GM21367 (cell line): ENCODE measurements at regions not wholly inside any gene's neighbourhood (a gene's known extent, or its start where the extent isn't known, plus 50 kb on each side); places are given as distances from the start of the nearest gene placed in this dataset.
"Not testable (repeated sequence)": the region's sequence is repeated elsewhere in the genome, so short reads cannot be mapped to it uniquely, and the experiment has no call there.

ENCODE experiments used
- ATAC-seq: cut with Tn5 transposase; IDR thresholded peaks from one replicate; pipeline ENCODE4 v1.9.1; 2021; ENCODE audit not compliant: unreplicated experiment

DNA sequence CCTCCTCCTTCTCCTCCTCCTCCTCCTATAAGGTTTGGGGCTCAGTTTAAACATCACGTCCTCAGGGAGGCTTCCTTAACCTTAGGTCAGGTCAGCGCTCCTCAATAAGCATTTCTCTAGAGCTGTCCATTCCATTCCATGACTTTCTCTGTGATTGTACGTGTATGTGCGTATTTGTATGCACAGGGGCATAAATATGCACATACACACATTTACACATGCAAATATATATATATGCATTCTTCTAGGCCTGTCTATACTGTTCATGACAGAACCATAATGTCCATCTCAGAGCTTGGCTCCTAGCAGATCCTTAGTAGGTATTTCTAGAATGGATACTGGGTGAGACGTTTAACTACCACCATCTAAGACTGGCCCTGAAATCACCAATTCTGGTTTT is 258.6 kb downstream of the STIM2 start:
- no peak for ATAC-seq

DNA sequence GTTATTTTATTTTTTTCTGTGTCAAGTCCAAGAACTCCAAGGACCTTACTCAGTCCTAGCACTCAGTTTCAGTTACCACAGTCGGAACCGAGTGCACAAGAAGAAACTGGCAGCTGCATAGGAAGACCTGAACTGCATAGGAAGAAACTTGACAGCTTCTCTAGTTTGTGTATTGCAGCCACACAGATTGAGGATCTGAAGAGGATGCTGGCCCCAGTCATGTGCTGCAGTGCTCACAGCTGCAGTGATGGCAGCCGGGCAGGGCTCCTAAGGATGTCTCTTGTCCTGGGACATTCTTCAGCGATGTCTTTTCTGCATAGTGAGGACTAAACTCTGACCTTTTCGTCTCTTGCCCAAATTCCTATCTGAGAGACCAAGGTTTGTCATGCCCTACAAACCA is 261.2 kb downstream of the STIM2 start:
- no peak for ATAC-seq

DNA sequence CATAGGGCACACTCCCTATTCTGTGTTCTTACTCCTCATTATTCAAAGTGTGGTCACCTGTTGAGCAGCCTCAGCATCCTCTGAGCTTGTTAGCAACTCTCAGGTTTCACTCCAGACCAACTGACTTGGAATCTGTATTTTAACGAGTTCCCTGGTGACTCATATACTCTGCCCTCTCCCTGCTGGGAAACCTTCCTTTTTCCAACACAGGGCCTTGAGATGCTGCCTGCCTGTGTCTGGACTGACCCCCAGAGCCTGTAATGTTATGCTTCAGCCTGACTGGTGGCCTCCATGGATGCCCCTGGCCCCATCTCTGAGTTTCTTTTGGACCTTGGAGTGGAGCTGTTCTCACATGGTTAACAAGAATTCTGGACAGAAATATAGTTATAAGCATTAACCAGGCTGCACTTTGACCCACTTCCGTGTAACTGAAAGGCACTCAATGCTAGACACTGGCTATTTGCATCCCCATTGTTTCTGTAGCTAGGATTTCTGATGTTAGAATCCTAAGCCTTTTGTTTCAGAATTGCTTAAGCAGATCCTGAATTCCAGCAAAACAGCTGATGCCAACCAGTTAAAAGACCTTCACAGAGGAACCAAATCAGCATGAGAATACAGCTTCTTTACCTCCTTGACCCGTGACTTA is 262.6 kb downstream of the STIM2 start:
- no peak for ATAC-seq

DNA sequence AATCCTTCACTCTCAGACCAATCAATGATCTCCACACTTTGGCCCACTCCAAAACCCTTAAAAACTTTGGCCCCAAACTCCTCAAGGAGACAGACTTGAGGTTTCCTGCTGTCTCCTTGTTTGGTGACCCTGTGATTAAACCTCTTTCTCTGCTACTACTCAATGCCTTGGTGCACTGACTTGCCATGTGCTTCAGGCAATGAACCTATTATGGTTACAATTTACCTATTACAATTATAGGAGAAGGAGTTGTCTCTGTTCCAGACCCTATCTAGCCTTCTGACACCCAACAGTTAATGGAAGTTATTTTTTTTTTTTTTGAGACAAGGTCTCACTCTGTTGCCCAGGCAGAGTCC is 263.1 kb downstream of the STIM2 start:
- ATAC-seq: no peak

DNA sequence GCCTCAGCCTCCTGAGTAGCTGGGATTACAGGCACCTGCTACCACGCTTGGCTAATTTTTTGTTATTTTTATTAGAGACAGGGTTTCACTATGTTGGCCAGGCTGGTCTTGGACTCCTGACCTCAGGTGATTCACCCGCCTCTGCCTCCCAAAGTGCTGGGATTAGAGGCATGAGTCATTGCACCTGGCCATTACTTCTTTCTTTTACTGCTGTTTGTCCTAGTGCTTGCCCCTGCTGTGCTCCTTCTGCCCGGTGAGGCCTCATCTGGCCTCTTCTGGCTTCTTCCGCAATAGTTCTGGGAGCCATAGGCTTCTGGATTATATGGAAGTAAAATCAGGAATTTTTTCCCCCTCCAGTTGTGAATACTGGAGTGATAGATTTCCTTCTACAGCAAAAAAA is 266.3 kb downstream of the STIM2 start:
- ATAC-seq: not testable (repeated sequence)

DNA sequence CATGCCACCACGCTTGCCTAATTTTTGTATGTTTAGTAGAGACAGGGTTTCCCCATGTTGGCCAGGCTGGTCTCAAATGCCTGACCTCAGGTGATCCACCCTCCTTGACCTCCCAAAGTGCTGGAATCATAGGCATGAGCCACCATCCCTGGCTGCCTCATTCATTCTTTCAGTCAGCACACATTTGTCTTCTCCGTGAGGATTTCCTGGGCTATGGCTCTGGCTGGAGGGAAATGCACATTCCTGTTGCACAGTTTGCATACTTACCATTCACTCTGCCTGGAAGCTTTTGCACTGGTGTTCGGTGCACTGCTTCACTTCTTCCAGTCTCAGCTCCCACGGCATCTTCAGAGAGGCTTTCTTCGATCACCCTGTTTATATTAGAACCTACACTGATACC is 267.8 kb downstream of the STIM2 start:
- ATAC-seq: no peak

DNA sequence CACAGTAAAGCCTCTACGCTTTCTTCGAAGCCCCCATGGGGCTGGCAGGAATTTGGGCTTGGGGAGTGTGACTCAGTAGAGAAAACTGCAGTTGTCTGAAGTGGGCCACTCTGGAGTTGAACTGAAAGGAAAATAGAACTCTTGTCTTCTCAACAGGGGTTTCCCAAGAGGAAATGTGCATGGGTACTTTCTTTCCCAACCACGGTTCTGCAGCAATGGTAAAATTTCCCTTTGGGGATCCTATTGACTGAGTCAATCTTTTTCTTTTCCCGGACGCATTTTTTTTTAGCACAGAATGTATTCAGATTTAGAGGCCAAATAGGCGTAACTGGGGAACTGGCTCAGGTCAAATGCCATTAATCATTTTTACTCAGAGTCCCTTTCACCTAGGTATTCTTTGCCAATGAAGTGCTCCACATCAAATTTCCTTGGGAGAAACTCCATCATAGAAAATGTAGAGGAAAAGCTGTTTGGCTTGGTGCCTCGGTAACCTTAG is 269.3 kb downstream of the STIM2 start:
- ATAC-seq: no peak

DNA sequence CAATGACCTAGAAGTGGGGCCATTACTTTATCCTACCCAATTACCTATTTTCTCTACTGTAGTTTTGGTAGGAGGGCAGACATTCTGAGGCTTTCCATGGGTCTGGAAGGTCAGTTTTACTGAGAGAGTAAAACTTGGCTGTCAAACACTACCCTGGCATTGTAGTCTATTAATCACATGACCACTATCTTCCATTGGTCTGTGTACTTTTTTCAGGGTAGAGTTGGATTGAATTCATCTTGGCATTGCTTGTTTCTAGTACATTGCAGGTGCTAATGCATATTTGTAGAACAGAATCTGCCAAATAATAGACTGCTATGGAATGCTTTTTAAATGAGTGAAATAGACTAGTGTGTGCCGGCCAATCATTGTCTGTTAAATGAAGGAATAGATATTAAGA is 271.9 kb downstream of the STIM2 start:
- ATAC-seq: no peak

DNA sequence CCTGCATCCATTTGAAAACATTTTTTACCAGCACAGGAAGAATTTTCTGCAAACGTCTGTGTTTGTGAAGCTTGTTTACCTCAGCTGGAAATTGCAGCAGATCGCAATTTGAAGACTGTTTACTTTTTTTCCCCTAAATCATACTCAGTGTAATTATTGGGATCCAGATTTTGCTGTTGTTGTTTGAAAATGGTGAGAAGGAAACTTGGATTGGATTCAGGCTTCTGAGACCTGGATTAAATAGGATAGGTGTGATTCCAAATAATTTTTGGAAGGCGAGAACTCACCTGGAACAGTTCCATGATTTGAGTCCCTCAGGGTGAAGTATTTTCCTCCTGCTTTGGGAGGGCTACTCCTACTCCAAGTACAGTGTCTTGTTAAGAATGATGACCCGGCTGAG is 279.8 kb downstream of the STIM2 start:
- ATAC-seq: no peak

DNA sequence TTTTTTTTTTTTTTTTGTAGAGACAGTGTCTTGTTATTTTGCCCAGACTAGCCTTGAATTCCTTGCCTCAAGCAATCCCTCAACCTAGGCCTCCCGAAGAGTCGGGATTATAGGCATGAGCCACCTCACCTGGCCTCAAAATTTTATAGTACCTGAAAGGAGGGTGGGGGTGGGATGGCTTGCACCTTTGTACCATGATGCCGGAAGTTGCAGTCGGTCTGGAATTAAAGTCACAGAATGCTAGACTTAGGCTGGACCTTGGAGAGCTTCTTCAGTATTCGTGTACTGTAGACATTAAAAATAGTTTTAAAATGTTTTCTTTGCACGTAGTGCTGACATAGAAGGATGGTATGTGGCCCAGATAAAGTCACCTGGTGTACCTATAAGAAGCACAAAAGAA is 280.9 kb downstream of the STIM2 start:
- ATAC-seq: no peak

DNA sequence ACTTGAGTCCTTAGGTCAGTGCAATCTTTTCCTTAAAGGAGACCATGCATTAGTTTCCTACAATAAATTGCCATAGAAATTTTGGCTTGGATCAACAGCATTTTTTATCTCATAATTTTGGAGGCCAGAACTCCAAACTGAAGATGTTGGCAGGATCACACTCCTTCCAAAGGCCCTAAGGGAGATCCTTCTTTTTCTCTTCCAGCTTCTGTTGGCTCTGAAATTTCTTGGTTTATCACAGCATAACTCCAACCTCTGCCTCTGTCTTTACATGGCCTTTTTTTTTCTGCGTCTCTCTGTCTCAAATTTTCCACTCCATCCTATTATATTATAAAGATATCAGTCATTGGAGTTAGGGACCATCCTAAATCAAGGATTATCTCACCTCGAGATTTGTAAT is 282.2 kb downstream of the STIM2 start:
- no peak for ATAC-seq

DNA sequence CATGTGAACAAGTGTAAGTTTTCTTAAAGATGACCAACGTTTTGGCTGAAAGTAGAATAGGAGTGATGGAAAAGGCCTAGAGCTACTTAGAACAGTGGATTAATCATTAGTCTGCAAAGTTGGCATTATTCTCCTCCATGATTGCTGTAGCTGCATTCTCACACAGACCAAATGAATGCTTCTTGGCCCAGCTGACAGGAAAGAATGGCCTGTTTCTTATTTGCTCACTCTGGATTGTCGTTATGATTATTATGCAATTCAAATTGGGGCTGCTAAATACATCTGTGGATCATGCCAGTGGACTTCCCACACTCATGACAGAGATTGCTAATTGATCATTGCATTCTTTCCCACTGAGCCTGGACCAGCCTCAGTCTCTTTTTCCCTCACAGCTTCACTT is 285.0 kb downstream of the STIM2 start:
- no peak for ATAC-seq

DNA sequence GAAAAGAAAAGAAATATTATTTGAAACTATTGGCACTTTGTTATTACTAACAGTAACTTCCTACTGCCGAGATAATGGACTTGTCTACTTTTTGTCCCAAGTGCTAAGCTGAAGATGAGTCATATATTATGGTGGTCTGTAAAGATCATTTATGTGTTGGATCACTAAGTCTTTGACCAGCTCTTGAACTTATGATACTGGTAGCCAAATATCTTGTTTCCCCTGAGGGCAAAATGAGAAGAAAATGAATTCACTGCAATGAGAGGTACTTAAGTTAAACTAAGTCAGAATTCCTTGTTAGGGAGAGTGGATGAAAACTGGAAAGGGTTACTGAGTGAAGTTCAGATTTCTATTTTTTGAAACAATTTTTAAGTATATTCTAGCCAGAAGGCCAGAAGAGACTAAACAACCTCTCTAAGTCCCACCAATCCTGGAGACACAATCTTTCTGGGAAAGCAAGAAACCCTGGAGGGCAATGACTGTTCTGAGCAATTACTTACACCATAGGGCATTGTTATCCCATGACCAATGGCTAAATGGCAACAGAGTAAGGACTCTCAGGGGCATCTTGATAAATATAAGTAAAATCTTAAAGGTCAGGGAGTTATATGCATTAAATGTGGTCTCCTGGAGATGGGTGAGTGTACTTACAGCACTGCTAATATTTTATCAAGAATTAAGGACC is 287.7 kb downstream of the STIM2 start:
- no peak for ATAC-seq

DNA sequence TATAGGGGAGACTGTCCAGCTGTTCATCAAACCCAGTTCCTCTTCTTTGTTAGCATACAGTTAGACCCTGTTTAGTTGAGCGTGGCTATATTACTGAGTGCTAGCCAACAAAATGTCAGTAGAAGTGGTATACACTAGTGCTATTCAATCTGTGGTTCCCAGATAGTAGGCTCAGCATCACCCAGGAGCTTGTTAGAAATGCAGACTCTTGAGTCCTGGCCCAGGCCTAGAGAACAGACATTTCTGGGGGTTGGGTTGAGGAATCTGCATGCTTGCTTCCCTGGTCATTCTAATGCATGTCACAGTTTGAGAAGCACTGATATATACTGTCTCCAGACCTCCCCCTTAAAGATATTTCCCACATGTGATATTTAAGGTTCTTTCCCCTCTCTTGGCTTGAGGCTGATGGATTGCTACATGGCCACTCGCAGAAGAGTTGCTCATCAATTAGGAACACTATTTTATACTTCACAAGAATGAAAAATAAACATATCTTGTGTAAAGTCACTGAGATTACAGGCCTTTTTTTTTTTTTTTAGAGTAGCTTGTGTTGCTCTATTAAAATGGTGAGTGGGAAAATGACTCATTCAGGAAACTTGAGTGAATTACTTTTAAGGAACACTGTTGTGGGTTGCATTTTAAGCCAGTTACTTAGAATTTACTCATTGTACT is 289.0 kb downstream of the STIM2 start:
- no peak for ATAC-seq

DNA sequence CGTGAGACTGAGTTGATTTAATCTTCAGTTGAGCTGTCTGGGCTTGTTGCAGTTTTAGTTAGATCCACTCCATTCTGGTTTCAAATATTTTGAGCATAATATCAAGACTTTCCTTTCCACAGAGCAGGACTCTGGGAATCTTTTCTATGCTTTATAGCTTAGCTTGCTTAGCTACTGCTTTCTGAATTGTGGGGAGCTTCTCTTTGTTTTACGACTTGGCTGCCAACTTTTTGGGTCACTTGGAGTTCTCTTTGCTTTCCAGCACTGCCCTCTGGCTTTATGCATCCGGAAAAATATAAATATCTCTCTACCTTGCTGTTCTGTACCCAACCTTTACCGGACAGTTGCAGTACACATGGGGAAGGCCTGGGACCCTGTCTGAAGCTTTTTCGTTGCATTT is 292.1 kb downstream of the STIM2 start:
- ATAC-seq: no peak

DNA sequence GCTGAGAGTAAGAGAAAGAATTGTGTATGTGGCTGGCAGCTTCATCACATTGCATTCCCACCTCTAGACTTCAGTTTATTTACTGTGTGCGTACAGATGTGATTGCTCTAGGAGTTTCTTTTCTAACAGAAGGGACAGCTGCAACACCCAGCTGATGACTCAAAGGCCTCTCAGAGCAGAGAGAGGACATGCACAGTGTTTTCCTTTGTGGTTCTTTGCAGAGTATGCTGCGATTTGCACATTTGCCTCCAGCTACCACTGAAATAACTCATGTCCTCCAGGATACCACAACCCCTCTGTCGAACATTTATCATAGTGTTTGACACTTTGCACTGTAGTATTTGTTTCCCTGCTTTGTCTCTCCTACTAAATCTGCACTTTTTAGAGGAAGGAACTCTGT is 294.1 kb downstream of the STIM2 start:
- ATAC-seq: no peak

DNA sequence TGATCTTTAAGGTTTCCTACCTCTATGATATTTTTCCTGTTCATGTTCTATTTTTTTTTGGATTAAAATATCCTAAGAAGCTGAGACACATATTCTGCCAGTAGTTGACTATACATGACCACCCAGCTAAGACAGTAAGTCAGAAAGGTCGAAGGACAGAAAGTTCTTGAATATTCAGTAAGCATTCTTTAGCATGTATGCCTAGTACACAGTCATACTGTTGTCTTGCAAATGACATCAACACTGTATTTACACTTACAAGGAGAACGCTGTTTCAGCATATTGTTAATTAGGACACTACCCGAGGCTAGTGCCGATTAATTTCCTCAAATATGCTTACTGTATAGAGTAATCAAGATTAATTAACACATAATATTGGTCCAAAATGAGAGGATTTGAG is 300.6 kb downstream of the STIM2 start:
- ATAC-seq: no peak

DNA sequence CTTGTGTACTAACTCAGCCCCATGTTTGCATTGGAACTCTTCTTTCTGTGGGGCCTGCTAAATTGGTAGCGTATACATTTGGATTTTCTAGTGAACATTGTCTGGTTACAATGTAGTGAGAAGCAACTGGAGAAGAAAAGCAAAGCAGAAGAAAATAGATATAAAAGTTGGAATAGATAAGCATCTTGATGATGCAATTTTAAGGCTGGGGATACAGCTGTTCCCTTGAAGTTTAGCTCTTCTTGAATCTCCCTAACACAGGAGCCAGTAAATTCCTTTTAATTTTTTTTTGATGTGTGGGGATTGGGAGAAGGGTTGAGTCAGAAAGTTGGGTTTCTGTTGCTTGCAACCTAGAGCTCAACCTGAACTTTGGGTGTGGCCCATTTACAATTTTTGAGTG is 308.1 kb downstream of the STIM2 start:
- no peak for ATAC-seq

DNA sequence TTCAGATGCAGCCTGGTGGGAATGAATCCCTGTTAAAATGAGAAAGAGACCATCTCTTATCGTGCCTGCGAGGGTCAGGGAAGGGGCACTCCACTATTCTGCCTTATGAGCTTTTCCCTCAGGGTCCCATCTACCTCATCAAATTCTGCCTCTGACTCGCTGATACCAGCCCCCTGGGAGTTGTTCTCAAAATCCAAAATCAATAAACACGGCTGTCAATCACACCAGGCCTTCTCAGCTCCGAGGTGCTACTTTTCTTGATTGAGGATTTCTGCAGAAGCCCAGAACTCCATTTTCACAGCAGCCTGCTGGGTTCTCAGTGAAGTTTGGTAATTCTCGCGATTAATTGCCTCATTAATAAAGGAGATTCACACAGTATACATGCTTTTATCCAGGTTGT is 312.6 kb downstream of the STIM2 start:
- no peak for ATAC-seq

DNA sequence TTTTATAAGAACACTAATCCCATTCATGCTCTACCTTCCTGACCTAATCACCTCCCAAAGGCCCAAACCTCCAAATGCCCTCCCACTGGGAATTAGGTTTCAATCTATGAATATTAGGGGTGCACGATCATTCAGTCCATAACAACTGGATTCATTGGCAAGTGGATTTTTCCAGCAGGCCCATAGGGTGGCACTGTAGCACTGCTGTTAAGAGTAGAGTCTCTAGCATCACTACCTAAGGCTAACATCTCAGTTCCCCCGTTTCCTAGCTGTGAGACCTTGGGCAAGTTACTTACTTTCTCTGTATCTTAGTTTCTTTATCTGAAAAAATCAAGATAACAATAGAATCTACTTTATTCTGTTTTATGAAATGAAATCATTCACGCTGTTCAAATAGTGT is 315.8 kb downstream of the STIM2 start:
- ATAC-seq: no peak

DNA sequence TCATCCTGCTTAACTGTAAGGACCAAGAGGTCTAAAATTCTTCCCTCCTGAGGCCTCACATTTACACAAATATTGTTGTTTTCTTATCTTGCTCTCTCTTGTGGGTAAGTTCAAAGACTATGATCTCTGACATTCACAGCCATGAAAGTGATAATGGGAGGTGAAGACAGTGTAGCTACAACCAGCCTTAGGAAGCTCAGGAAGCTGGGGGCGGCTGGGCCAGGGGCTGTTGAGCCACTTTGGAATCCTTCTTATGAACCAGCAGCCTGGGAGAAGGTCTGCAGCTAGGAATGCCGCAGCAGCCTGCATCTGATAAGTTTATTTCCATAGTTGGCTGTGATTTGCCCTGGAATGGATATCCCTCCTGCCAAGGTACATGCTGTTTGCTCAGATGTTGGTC is 316.2 kb downstream of the STIM2 start:
- no peak for ATAC-seq

DNA sequence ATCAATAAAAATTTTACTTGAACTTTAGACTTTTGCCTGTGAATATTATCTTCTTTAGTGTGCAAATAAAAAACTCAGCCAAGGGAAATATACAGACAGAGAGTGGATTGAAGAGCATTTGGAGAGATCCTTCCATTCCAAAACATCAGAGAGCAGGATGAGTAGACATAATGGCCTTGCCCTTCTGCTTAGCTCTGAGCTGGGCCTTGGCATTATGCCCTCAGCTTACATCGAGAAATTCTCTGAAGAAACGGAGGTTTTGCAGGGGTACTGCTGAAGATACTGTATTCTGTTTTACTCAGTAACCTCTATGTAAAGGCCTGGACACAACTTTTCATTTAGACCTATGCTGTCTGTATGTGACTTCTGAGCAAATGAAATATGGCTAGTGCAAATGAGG is 317.4 kb downstream of the STIM2 start:
- ATAC-seq: no peak

DNA sequence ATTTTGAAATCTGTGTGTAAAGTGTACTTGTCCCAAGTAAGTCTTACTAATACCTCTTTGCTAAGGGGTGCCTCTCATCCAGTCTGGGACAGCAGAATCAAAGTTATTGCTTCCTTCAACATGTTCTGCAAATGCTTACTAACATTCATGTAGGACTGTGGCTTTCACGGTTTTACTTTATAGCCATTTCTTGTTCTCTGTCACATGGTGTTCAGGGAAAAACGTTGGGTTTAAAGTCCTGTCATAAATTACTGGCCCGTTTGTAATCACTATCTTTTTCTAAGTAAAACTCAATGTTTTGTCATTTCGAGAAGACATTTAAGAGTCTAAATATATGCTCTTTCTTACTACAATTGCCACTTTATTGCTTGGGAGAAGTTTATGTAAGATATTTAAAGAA is 321.1 kb downstream of the STIM2 start:
- ATAC-seq: no peak
